ENCODE measurements at regions not wholly inside any gene's neighbourhood (a gene's known extent, or its start where the extent isn't known, plus 50 kb on each side); places are given as distances from the start of the nearest gene placed in this dataset.

DNA sequence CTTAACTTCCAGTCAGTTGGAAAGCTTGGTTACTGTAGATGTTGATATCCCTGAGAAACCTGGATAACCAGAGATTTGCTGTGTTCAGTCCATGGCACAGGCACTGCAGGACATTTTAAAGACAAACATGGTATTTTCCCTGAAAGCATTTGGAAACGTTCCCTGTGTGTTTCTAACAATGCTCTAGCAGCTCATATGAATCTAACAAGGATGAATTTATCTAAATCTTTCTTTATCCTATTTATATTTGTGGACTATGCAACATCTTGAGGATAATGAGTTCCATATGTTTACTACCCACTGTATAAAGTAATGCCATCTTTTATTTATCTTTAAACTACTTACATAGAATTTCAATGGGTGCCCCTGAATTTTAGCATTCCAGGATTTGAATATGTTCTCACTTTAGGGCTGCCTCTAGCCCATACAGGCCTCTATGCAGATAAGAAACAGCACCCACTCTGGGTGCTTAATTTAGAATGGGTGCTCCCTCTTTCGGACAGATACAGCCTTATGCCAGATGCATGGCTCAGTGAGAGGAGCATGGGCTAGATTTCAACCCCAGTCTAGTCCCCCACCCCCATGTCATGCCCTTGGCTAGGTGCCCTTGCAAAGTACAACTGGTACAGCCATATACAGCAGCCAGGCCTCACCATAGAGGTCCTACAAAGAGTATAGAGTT, 50.6 kb upstream of the NEMP2 start:
- TF ChIP-seq, protein P1, sequence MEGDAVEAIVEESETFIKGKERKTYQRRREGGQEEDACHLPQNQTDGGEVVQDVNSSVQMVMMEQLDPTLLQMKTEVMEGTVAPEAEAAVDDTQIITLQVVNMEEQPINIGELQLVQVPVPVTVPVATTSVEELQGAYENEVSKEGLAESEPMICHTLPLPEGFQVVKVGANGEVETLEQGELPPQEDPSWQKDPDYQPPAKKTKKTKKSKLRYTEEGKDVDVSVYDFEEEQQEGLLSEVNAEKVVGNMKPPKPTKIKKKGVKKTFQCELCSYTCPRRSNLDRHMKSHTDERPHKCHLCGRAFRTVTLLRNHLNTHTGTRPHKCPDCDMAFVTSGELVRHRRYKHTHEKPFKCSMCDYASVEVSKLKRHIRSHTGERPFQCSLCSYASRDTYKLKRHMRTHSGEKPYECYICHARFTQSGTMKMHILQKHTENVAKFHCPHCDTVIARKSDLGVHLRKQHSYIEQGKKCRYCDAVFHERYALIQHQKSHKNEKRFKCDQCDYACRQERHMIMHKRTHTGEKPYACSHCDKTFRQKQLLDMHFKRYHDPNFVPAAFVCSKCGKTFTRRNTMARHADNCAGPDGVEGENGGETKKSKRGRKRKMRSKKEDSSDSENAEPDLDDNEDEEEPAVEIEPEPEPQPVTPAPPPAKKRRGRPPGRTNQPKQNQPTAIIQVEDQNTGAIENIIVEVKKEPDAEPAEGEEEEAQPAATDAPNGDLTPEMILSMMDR (IDR thresholded peaks at IDR 0.05; ENCODE audit: low read depth, low read length), result peak; percentile 29; the same call in 1 of the 2 replicates
- no peak for TF ChIP-seq EZH2phosphoT487 (IDR thresholded peaks at IDR 0.05; ENCODE audit: low read depth)

Data from OCI-LY3 (cell line).